ENCODE measurements at regions not wholly inside any gene's neighbourhood (a gene's known extent, or its start where the extent isn't known, plus 50 kb on each side); places are given as distances from the start of the nearest gene placed in this dataset.
"Not testable (repeated sequence)": the region's sequence is repeated elsewhere in the genome, so short reads cannot be mapped to it uniquely, and the experiment has no call there.

GRCh38 chr3:176867681-176868663, 329.3 kb downstream of the TBL1XR1 start:
- DNase-seq: no peak

- DNase-seq: no peak
Measured at GRCh38 chr3:176861137-176861536, 336.1 kb downstream of the TBL1XR1 start.

GRCh38 chr3:176856721-176857120, 340.6 kb downstream of the TBL1XR1 start:
- no peak for DNase-seq

- no peak for DNase-seq
Measured at GRCh38 chr3:176855901-176856486, 341.3 kb downstream of the TBL1XR1 start.

- no peak for DNase-seq
Measured at GRCh38 chr3:176855213-176855612, 342.1 kb downstream of the TBL1XR1 start.

GRCh38 chr3:176850498-176850897, 346.8 kb downstream of the TBL1XR1 start:
- no peak for DNase-seq

- DNase-seq: no peak
Measured at GRCh38 chr3:176848431-176849214, 348.7 kb downstream of the TBL1XR1 start.

GRCh38 chr3:176842914-176843313, 354.4 kb downstream of the TBL1XR1 start:
- DNase-seq: no peak

GRCh38 chr3:176840641-176841286, 356.5 kb downstream of the TBL1XR1 start:
- no peak for DNase-seq

- no peak for DNase-seq
Measured at GRCh38 chr3:176839901-176840300, 357.4 kb downstream of the TBL1XR1 start.

GRCh38 chr3:176839466-176839865, 357.8 kb downstream of the TBL1XR1 start:
- no peak for DNase-seq

- DNase-seq: not testable (repeated sequence)
Measured at GRCh38 chr3:176827244-176827643, 370.0 kb downstream of the TBL1XR1 start.

- DNase-seq: no peak
Measured at GRCh38 chr3:176824811-176825210, 372.5 kb downstream of the TBL1XR1 start.

GRCh38 chr3:176820764-176821163, 376.5 kb downstream of the TBL1XR1 start:
- DNase-seq: no peak

- DNase-seq: no peak
Measured at GRCh38 chr3:176816937-176817336, 380.3 kb downstream of the TBL1XR1 start.

GRCh38 chr3:176814285-176814684, 383.0 kb downstream of the TBL1XR1 start:
- no peak for DNase-seq

GRCh38 chr3:176807938-176808337, 389.3 kb downstream of the TBL1XR1 start:
- no peak for DNase-seq

GRCh38 chr3:176799675-176800074, 397.6 kb downstream of the TBL1XR1 start:
- no peak for DNase-seq

GRCh38 chr3:176798680-176799079, 398.6 kb downstream of the TBL1XR1 start:
- DNase-seq: no peak

- no peak for DNase-seq
Measured at GRCh38 chr3:176796371-176796770, 400.9 kb downstream of the TBL1XR1 start.

GRCh38 chr3:176795891-176796290, 401.4 kb downstream of the TBL1XR1 start:
- no peak for DNase-seq

- no peak for DNase-seq
Measured at GRCh38 chr3:176794406-176794805, 402.9 kb downstream of the TBL1XR1 start.

GRCh38 chr3:176789947-176790346, 407.3 kb downstream of the TBL1XR1 start:
- no peak for DNase-seq
